OCI-M1 (cell line): ENCODE measurements at regions not wholly inside any gene's neighbourhood (a gene's known extent, or its start where the extent isn't known, plus 50 kb on each side); places are given as distances from the start of the nearest gene placed in this dataset.
"Not testable (repeated sequence)": the region's sequence is repeated elsewhere in the genome, so short reads cannot be mapped to it uniquely, and the experiment has no call there.

ENCODE experiments used
- DNase-seq: peaks from one replicate; lab custom pipeline; 2025; lab: John Stamatoyannopoulos, UW

DNA sequence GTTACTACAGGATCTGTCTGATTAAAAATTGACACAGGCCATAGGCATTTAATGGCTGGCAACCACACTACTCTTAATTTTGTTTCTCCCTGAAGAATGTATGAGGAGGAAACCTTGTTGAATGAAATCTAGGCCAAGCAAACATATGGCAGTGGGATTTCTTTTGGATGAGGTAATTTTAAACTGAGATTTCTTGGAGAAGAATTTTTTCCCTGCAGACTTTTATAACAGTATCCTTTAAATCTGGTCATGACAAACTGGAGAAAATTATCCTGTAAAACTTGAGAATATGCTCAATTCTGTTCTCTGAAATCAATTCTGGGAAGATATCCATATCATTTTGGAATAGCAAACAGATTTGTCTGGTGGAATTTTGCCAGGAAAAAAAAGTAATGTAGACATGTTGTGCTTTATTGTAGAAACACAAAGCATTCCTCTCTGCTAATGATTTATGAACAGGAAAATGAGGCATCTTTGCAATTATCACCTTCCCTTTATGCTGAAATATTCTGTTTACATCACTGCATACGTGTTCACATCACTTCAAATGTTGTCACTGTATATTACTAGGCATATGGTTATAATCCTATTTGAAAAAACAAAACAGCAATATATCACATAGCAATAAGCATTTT, 108.3 kb upstream of the ARSJ start:
- no peak for DNase-seq

DNA sequence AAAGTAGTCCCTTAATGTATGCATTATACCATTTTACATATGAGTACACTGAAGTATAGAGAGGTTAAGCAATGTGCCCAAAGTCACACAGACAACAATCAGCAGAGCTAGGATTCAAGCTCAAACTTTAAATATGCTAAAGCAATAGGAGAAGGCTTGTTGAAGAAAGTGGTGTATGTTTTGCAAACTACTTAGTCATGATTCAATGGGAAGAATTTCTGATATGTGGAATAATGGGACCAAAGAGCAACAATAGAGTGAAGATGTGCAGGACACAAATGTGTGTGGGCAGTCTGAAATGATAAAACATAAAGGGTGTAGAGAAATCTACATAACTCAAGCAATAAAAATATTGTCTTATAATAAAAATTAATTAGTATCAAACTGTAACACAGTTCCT, 109.0 kb upstream of the ARSJ start:
- no peak for DNase-seq

DNA sequence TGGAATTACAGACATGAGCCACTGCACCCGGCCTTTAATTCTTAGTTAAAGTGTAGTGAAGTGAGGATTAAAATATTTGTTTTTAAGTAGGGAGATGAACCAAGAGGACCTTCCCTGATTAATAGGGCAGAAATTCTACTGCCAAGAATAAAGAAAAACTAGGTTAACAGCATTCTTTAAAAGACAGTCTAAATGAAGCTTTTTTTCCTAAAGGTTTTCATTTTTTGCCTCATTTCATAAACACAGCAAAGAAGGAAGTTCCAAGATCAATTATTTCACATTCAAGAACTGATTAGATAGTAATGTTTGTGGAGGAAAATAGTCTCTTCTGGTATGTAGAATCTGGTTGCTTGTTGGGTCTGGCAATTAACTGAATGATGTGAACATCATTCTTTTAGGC, 112.1 kb upstream of the ARSJ start:
- DNase-seq: no peak

DNA sequence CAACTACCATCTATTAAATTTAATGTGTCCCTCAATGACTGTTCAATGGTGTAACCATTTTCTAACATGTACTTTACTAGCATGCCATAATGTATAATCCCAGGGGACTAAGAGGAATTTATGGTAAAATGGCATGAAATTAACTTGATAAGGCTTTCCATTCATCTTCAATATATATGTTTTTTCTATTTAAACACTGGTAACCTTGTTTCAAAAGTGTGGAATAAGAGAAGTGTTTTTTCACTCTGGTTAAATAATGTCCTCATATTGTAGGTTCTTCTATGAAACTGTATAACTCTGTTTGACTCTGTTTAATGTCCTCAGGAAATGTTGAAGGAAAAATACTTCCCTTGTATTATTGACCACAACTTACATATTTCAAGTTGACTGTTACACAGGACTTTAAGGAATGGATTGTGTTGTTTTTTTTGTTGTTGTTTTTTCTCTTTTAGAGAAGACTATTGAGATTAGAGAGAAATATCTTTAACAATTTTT, 113.8 kb upstream of the ARSJ start:
- no peak for DNase-seq

DNA sequence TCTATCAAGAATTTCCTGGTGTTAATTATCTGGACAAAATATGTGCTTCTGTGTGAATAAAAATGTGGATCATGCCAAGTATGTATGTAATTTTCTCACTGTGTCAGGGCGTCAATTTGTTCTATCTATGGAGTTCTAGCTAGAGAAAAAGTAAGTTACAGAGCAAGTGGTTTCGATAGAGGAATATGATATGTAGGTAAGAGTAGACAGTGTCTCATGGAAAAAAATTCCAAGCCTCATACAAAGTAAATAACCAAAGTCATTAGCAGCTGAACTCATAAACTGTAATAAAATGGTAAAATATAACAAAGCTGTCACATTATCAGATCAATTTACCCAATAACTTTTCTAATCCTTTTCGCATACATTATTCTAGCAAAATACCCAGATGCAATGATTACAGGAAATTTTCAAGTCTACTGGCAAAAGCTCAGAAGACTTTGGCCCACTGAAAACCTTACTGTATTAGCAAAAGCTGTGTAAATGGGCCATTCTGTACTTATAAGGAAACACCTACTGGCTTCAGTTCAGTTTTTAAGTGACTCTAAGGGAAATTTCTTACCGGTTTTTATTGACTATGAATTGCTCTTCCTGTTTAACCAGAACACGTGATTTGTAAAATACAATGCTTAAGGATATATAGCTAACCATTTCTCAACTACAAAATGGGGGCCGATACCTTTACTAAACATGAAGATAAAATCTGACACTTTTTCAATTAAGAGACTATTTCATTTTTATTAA, 121.0 kb upstream of the ARSJ start:
- DNase-seq: no peak

DNA sequence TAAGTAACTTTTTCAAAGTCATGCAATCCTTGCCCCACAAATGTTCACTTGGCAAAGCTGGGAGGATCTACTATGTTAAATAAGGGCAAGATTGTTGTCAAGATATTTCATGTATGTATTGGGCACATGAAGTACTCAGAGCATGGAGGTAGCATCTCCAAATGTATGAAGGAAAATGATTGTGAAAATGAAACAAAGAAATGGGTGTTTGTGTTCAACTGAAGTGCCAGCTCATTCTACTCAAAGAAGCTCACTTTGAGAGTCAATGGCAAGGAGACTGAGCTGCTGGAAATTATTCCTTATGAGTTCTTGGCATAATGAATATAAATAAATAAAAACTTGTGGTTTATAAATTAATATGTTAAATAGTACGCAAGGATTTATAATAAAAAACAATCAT, 124.5 kb upstream of the ARSJ start:
- DNase-seq: peak; percentile 39

DNA sequence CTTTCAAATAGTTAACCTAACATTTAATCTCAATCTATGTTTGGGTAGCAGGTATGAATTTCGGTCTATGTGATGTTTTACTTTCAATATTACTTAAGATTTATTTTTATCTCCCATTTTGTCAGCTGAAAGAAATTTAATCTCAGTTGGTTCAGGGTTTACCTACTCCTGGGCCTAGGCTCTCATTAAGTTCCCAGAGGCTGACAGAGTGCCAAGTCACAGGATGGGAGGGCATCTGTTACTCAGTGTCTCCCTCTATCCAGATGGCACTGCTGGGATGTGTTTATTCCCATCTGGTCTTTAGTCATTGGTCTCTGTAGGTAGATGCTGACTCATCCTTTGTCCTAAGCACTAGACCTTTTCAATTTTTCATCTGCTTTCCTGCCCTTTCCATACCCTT, 129.4 kb upstream of the ARSJ start:
- DNase-seq: no peak

DNA sequence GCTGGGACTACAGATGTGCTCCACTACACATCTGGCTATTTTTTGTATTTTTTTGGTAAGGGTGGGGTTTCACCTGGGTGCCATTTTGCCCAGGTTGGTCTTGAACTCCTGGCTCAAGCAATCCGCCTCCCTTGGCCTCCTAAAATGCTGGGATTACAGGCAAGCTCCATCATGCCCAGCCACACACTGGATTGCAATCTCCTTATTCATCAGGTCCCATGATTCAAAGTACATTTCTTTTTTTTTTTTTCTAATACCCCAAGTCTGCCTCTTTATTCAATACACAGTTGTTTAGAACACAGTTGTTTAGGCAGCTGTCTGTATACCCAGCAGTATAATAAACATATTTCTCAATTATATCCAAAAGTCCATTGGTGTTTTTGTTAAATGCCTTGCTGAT, 130.3 kb upstream of the ARSJ start:
- DNase-seq: no peak

DNA sequence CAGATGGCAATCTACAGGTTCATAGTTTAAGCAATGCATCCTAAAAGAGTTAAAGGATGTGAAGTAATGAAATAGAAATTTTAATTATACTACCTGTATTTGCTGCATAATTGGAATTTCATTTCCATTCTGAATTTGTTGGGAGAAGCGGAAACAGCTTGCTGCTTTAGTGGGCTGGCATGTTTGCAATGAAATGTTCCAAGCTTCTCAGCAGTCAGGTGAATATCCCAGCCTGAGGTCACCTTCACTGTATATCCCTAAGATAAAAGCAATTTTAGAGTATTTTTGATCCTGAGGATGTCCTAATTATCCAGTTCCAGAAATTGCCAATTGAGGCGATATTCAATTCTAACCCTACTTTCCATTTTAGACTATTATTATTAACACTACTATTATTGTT, 136.1 kb upstream of the ARSJ start:
- DNase-seq: no peak

DNA sequence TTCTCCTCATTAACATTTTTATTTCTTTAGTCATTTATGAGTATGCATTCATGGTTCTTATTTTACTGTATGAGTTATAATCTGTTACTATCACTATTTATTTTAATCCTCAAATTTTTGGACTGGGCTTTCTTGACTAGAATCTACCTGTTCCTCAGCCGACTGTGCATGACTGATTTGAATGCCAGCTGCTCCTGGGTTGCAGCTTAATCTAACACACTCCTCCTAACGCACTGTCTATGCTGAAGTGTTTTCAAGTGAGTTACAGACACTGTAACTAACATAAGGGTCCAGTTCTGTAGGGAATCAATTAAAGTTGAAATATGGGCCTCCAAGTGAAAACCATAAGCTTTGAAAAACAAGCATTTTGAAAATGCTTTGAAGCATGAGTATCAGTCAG, 137.4 kb upstream of the ARSJ start:
- DNase-seq: no peak

DNA sequence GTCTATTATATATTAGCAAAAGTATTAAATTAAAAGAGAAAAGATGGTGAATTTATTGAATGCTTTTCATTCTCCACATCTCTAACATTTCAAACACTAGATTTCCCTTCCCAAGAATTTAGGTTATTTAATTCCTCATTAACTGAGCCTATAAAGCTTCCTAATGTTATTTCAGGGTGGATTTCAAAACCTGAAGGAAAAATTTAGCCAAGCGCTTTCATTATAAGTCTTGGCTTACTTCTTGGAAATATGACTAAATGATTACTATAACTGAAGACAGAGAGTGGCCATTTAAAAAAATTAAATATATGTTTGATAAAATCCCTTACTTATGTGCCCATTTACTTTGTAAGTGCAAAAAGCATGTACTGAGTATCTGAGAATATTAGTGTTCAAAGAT, 141.8 kb upstream of the ARSJ start:
- no peak for DNase-seq

DNA sequence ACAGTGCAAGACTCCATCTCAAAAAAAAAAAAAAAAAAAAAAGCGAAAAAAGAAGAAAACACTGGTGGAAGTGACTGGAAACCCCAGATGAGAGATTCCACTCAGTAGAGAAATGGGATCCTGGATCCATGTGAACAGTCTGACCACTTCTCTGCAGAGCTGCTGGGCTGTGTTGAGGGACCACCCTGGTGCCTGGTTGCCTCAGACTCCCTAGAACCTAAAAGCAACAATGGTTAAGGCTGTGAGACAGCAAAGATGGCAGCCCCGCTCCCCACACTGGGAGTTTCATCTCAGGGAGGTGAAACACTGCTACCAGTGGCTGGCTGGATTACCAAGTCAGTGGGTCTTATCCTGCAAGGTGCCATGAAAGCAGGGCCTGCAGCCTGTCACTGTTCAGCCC, 152.8 kb upstream of the ARSJ start:
- no peak for DNase-seq

DNA sequence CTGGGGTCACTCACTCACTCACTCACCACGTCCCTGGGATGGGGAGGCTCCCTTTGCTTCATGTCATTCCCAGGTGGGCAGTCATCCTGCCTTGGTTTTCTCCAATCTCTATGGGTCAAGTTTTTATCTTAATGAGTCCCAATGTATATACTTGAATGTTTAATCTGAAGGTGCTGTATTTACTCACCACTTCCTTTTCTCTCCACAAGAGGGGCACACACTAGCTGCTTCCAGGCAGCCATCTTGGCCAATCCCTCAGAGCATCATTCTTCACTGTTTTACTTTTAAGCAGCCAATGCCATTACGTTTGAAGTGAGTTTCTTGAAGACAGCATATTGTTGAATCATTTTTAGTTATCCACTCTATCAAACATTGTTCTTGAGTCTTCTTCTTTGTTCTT, 153.4 kb upstream of the ARSJ start:
- peak; percentile 41 for DNase-seq

DNA sequence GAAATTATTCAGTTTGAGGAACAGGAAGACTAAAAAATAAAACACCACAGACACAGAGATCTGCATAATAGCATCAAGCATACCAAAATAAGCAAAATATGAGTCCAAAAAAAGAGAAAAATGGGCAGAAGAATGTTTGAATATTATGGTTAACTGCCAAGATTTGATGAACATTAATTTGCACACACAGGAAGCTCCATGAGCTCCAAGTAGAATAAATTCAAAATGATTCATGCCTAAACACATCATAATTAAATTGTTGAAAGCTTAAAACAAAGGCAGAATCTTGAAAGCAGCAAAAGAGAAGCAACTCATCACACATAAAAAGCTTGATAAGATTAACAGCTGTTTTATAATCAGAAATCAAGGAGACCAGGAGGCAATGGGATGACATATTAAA, 156.6 kb upstream of the ARSJ start:
- peak; percentile 11 for DNase-seq

DNA sequence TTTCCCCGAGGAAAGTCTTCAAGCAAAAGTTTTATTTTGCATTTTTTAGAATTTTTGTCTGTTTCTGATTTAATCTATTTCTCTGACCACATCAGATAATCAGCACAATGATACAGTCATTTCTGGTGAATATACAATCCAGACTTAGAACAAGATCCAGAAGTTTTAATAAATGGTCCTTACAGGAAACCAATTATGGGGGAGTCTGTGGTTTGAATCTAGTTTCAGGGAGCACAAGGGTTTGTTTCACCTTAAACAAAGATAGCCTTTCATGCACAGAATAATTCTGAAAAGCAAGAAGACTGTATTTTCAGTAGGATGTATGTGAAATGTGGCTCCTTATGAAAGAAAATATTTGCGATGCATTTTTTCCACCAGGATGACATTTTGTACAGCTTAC, 158.5 kb upstream of the ARSJ start:
- DNase-seq: no peak

DNA sequence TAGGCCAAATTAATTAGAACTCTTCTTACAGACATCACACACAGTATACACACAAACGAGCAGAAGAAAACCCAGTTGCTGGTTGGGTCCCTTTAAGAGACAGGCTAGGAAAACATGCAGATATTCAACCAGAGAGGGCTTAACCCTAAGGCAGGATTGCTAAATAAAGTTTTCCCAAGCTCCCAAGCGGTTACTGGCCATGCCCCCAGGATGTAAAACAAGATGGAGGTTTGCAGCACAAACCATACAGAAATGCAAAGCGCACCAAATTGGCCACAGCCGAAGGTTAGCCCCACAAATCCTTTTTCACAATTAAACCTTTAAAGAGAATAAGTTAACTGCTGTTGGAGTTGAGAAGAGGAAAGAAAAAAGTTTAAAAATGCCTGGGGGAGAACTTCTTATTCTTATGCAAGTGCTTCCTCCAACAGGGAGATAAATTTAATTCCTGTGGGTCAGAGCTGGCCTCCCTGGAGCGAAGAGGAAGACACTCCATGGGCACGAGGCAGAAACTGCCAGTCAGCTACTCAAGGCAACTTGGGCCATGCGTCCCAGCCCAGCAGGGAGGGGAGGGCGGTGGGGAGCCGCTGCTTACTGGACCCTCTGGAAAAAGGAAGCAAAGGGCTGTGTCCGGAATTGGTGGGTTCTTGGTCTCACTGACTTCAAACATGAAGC, 167.6 kb upstream of the ARSJ start:
- peak; percentile 66 for DNase-seq

DNA sequence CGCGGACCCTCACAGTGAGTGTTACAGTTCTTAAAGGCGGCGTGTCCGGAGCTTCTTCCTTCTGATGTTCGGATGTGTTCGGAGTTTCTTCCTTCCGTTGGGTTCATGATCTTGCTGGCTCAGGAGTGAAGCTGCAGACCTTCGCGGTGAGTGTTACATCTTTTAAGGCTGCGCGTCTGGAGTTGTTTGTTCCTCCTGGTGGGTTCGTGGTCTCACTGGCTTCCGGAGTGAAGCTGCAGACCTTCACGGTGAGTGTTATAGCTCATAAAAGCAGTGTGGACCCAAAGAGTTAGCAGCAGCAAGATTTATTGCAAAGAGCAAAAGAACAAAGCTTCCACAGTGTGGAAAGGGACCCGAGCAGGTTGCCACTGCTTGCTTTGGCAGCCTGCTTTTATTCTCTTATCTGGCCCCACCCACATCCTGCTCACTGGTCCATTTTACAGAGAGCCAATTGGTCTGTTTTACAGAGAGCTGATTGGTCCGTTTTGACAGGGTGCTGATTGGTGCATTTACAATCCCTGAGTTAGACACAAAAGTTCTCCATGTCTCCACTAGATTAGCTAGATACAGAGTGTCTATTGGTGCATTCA, 168.3 kb upstream of the ARSJ start:
- DNase-seq: peak; percentile 50

DNA sequence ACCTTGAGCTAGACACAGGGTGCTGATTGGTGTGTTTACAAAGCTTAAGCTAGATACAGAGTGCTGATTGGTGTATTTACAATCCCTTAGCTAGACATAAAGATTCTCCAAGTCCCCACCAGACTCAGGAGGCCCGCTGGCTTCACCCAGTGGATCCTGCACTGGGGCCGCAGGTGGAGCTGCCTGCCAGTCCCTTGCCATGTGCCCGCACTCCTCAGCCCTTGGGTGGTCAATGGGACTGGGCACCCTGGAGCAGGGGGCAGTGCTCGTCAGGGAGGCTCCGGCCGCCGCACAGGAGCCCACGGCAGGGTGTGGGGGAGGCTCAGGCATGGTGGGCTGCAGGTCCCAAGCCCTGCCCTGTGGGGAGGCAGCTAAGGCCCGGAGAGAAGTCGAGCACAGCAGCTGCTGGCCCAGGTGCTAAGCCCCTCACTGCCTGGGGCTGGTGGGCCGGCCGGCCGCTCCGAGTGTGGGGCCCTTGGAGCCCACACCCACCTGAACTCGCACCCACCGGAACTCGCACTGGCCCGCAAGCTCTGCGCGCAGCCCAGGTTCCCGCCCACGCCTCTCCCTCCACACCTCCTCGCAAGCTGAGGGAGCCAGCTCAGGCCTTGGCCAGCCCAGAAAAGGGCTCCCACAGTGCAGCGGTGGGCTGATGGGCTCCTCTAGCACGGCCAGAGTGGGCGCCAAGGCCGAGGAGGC, 169.1 kb upstream of the ARSJ start:
- DNase-seq: not testable (repeated sequence)

DNA sequence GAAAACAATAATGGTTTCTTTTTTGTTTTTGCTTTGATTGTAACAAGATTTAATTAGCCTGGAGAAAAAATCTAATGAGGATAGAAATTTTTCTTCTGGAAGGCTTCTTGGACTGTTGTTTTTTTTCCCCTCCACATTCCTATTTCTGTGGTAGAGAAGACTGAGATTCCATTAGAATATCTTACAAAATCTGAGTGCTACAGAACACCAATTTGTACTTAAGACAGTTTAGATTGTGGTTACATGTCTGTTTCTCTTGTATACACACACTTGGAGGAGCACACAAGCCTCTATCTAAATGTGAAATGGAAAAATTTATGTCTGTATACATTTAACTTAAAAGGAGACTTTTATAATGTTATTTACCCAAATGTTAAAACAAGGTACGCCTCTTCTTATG, 176.9 kb upstream of the ARSJ start:
- DNase-seq: no peak

DNA sequence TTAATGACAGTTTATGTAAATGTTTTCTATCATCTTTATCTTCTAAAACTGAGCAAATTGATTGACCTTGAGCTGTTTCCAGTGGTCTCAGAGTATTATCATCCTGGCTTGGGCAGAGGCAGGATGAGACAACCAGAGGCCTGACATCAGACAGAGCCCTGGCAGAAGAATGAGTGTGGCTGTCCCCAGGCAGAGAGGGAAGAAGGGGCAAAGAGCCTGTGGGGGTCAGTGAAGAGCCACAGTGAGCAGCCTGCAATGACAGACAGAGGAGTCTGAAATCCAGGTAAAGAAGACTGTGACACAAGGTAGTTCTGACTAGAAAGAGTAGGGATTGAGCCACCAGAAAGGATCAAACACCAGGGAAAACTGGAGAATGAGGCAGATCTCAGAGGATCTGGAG, 182.4 kb upstream of the ARSJ start:
- no peak for DNase-seq

DNA sequence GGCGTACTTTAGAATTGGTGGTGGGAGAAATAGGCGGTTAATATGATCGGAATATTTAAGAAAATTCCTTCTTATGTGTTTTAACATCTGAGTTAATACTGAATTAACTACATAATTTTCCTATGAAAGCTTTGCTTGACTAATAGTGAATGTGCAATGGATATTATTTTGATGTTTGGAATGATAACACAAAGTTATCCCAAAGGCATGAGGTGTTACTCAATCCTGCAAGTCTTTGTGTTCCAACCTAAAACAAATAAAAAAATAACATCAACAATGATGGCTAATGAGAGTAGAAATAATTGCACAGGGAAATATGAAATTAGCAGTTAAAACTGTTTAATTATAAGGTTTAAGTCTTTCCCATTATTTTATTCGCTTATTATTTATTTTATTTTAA, 183.6 kb upstream of the ARSJ start:
- no peak for DNase-seq

DNA sequence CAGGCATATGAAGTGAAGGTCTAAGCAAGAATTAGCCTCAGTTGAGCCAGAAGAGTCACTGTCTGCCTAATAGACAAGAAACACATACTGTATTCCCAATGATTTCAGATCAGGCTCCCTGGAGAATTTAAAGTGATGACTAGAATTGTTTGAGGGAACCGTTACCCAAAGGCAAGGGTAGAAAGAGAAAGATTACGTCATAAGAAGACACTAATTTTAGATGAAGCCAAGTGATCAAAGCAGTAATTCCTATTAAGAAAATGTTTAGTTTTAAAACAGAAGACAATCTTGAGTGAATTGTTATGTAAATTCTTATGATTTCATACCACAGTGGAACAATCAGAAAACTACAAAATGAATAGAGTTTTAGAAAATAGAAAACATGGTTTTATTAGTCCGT, 194.5 kb upstream of the ARSJ start:
- DNase-seq: no peak
